IMR-90 (cell line): ENCODE measurements at regions not wholly inside any gene's neighbourhood (a gene's known extent, or its start where the extent isn't known, plus 50 kb on each side); places are given as distances from the start of the nearest gene placed in this dataset.

Experiments used
- ATAC-seq: fragments of 200-7000 bp; cut with Tn5 transposase; 2 replicates; pipeline ENCODE4 v1.9.1; 2020; ENCODE audit warnings: low read depth, mild to moderate bottlenecking, moderate library complexity
- BruUV-seq: library from RNA; stranded (reverse); fragments of 400-500 nt; replicated peaks from 2 replicates; lab custom pipeline; 2021; lab: Mats Ljungman, UMichigan
- CTCF ChIA-PET: fragments of 300-600 bp; formaldehyde crosslinking; extraction: SDS; loops from one replicate; lab custom pipeline; 2021; ENCODE audit warnings: antibody characterized with exemption; lab: Yijun Ruan, JAX
- POLR2A ChIA-PET: fragments of 300-600 bp; sonication (Branson Sonifier 250); formaldehyde crosslinking; loops from one replicate; lab custom pipeline; 2022; ENCODE audit warnings: antibody characterized with exemption; ENCODE audit not compliant: unreplicated experiment; lab: Charles Lee
- DNase-seq: peaks from one replicate; pipeline ENCODE4 v3.0.0; 2013
- H2AFZ ChIP-seq: replicated peaks from 2 replicates; pipeline ENCODE3; 2013; ENCODE audit warnings: low read length, mild to moderate bottlenecking; ENCODE audit not compliant: poor library complexity
- H2AK5ac ChIP-seq: 2 replicates; pipeline ENCODE4 v1.6.1; 2013; ENCODE audit warnings: low read depth, low read length, inconsistent platforms
- H2AK9ac ChIP-seq: replicated peaks from 2 replicates; pipeline ENCODE3; 2013; ENCODE audit warnings: mild to moderate bottlenecking, low read depth, low read length, moderate library complexity; ENCODE audit not compliant: poor library complexity
- H2BK120ac ChIP-seq: 2 replicates; pipeline ENCODE4 v1.6.1; 2013; ENCODE audit warnings: low read depth, low read length, inconsistent platforms
- H2BK15ac ChIP-seq: 3 replicates; pipeline ENCODE4 v1.6.1; 2013; ENCODE audit warnings: low read depth, low read length, inconsistent platforms
- H2BK20ac ChIP-seq: 2 replicates; pipeline ENCODE4 v1.6.1; 2013; ENCODE audit warnings: low read depth, mild to moderate bottlenecking, inconsistent platforms, low read length, moderate library complexity
- H2BK5ac ChIP-seq: 2 replicates; pipeline ENCODE4 v1.6.1; 2013; ENCODE audit warnings: mild to moderate bottlenecking, low read depth, low read length, inconsistent platforms; ENCODE audit not compliant: poor library complexity, severe bottlenecking
- H3K14ac ChIP-seq: replicated peaks from 2 replicates; pipeline ENCODE4 v1.6.1; 2013; ENCODE audit warnings: low read depth, low read length, inconsistent platforms
- H3K18ac ChIP-seq: 2 replicates; pipeline ENCODE4 v1.6.1; 2013; ENCODE audit warnings: low read depth, low read length, control low read depth
- H3K23ac ChIP-seq: 2 replicates; pipeline ENCODE4 v1.6.1; 2013; ENCODE audit warnings: low read depth, low read length, inconsistent platforms
- H3K27ac ChIP-seq: 2 replicates; pipeline ENCODE4 v1.5.1; 2013; ENCODE audit warnings: mild to moderate bottlenecking, control low read depth, low read length; ENCODE audit not compliant: insufficient read depth
- H3K27me3 ChIP-seq: 2 replicates; pipeline ENCODE4 v1.6.1; 2013; ENCODE audit warnings: low read length; ENCODE audit not compliant: control insufficient read depth, insufficient read depth
- H3K36me3 ChIP-seq: 2 replicates; pipeline ENCODE4 v1.6.1; 2013; ENCODE audit warnings: low read length, mixed read lengths; ENCODE audit not compliant: control insufficient read depth, insufficient read depth
- H3K4ac ChIP-seq: 2 replicates; pipeline ENCODE4 v1.6.1; 2013; ENCODE audit warnings: low read depth, low read length, inconsistent platforms
- H3K4me1 ChIP-seq: 2 replicates; pipeline ENCODE4 v1.6.1; 2013; ENCODE audit warnings: low read length, mixed read lengths; ENCODE audit not compliant: control insufficient read depth, insufficient read depth
- H3K4me2 ChIP-seq: 2 replicates; pipeline ENCODE4 v1.6.1; 2013; ENCODE audit warnings: low read depth, mild to moderate bottlenecking, control low read depth, low read length, moderate library complexity
- H3K4me3 ChIP-seq: 2 replicates; pipeline ENCODE4 v1.5.1; 2013; ENCODE audit warnings: low read depth, mild to moderate bottlenecking, control low read depth, low read length, moderate library complexity; ENCODE audit not compliant: insufficient read depth
- H3K56ac ChIP-seq: 2 replicates; pipeline ENCODE4 v1.6.1; 2013; ENCODE audit warnings: low read length, inconsistent platforms; ENCODE audit not compliant: insufficient read depth; ENCODE audit errors: extremely low read depth
- H3K79me1 ChIP-seq, 2 experiments: 2 replicates each; pipeline ENCODE4 v1.6.1; 2013; ENCODE audit warnings: low read length in 2 of 2, inconsistent platforms in 1 of 2, low read depth in 1 of 2
- H3K9ac ChIP-seq: 2 replicates; pipeline ENCODE4 v1.6.1; 2013; ENCODE audit warnings: low read depth, low read length, control low read depth
- H3K9me1 ChIP-seq: 2 replicates; pipeline ENCODE4 v1.6.1; 2013; ENCODE audit warnings: low read length, inconsistent platforms; ENCODE audit not compliant: insufficient read depth
- H3K9me3 ChIP-seq: 2 replicates; pipeline ENCODE4 v1.6.1; 2013; ENCODE audit warnings: low read length; ENCODE audit not compliant: control insufficient read depth, insufficient read depth
- H4K20me1 ChIP-seq: 2 replicates; pipeline ENCODE4 v1.6.1; 2013; ENCODE audit warnings: low read length, inconsistent platforms; ENCODE audit not compliant: insufficient read depth
- H4K5ac ChIP-seq: 2 replicates; pipeline ENCODE4 v1.6.1; 2013; ENCODE audit warnings: mild to moderate bottlenecking, low read depth, low read length, control low read depth
- H4K8ac ChIP-seq, 2 experiments: 2 replicates each; pipeline ENCODE4 v1.6.1; 2013; ENCODE audit warnings: low read depth in 2 of 2, low read length in 2 of 2, control low read depth in 1 of 2, inconsistent platforms in 1 of 2
- H4K91ac ChIP-seq: 2 replicates; pipeline ENCODE4 v1.6.1; 2013; ENCODE audit warnings: low read depth, low read length, inconsistent platforms; ENCODE audit not compliant: insufficient read depth
- BHLHE40 ChIP-seq: fragments of 150-350 bp; IDR thresholded peaks from 2 replicates; pipeline ENCODE4 v1.6.1; 2016; ENCODE audit warnings: mild to moderate bottlenecking, low read depth, low read length
- ELK1 ChIP-seq: fragments of 150-350 bp; IDR thresholded peaks from 2 replicates; pipeline ENCODE4 v1.6.1; 2016; ENCODE audit warnings: low read depth, mild to moderate bottlenecking, low read length, moderate library complexity, borderline replicate concordance
- FOS ChIP-seq: fragments of 150-350 bp; IDR thresholded peaks from 2 replicates; pipeline ENCODE4 v1.6.1; 2016; ENCODE audit warnings: low read depth, low read length
- MXI1 ChIP-seq: IDR thresholded peaks from 2 replicates; pipeline ENCODE4 v1.6.1; 2012; ENCODE audit warnings: low read depth, mild to moderate bottlenecking, low read length, moderate library complexity, borderline replicate concordance
- POLR2A ChIP-seq: IDR thresholded peaks from 2 replicates; pipeline ENCODE4 v1.6.1; 2012; ENCODE audit warnings: mild to moderate bottlenecking, low read depth, low read length
- RAD21 ChIP-seq: IDR thresholded peaks from 2 replicates; pipeline ENCODE4 v1.6.1; 2012; ENCODE audit warnings: low read length, improper control_type of control experiment
- RFX5 ChIP-seq: IDR thresholded peaks from 2 replicates; pipeline ENCODE4 v1.8.0; 2012; ENCODE audit warnings: low read depth, mild to moderate bottlenecking, low read length, moderate library complexity
- WGBS, 2 experiments: methylation state at CpG; one replicate each; pipeline versions ENCODE4 v1.1.5 to v1.1.7; 2013; ENCODE audit warnings: missing lambda C conversion rate in 2 of 2; ENCODE audit not compliant: insufficient read length in 1 of 2; ENCODE audit errors: extremely low coverage in 2 of 2; 5-methylcytosine and 5-hydroxymethylcytosine counted together
- dilution Hi-C: fragments of 300-500 bp; cut with HindIII; formaldehyde crosslinking; loops from one replicate; pipeline ENCODE4 v1.14.3; 2018; ENCODE audit warnings: low sequenced_read_pairs; ENCODE audit not compliant: unreplicated experiment
- in situ Hi-C: fragments of 300-500 bp; cut with MboI; formaldehyde crosslinking; loops from 3 replicates; pipeline ENCODE4 v1.14.3; 2019; ENCODE audit warnings: low sequenced_read_pairs, inconsistent platforms, mixed read lengths
- intact Hi-C: fragments of 100-400 bp; cut with micrococcal nuclease; formaldehyde crosslinking; loops from 2 replicates; pipeline ENCODE4 v1.10.0; 2022

- no peak overlapping the region for H2AK5ac ChIP-seq
- no peak overlapping the region for H3K27ac ChIP-seq
- no peak overlapping the region for H4K8ac ChIP-seq
- intact Hi-C loops (no loop called here), in situ Hi-C loops (no loop called here), dilution Hi-C loops (no loop called here)
- BruUV-seq: no TSS peak
- CTCF ChIA-PET: no interaction called here
- no peak overlapping the region for H2BK15ac ChIP-seq
- no peaks in the 10 kb centered on the region for H3K4me1 ChIP-seq
- WGBS, 2 experiments: 60% methylated on average over 1 of the region's 1 CpG; no CpG with 5 or more reads in 1 of the 2 experiments
- H3K56ac ChIP-seq: no peak overlapping the region
- ATAC-seq (no peak), DNase-seq (no peak)
- no peak overlapping the region for H4K5ac ChIP-seq
- no peak overlapping the region for H2BK120ac ChIP-seq
- no peak overlapping the region for H3K4ac ChIP-seq
- H3K9ac ChIP-seq: no peak overlapping the region
- H3K23ac ChIP-seq: no peak overlapping the region
- H4K20me1 ChIP-seq: no peaks in the 10 kb centered on the region
- no peak overlapping the region for H2BK20ac ChIP-seq
- peaks cover 12% of the 10 kb centered on the region for H3K9me3 ChIP-seq
- H3K79me1 ChIP-seq: no peaks in the 10 kb centered on the region
- no peaks in the 10 kb centered on the region for H3K36me3 ChIP-seq
- H3K4me2 ChIP-seq: no peak overlapping the region
- H3K18ac ChIP-seq: no peak overlapping the region
- POLR2A ChIA-PET: no interaction called here
- H3K27me3 ChIP-seq: no peaks in the 10 kb centered on the region
- no peak overlapping the region for H2AFZ ChIP-seq
- TF ChIP-seq BHLHE40 (no peak), MXI1 (no peak), RAD21 (no peak), POLR2A (no peak), ELK1 (no peak), FOS (no peak), RFX5 (no peak)
- no peak overlapping the region for H2BK5ac ChIP-seq
- H3K4me3 ChIP-seq: no peak overlapping the region
- no peak overlapping the region for H4K91ac ChIP-seq
- H3K14ac ChIP-seq: no peak overlapping the region
- H2AK9ac ChIP-seq: no peak overlapping the region
- no peaks in the 10 kb centered on the region for H3K9me1 ChIP-seq
Observed at GRCh38 chr15:94909510-94909909, 678.1 kb downstream of the MCTP2 start.
